NB4 (cell line): ENCODE measurements at regions not wholly inside any gene's neighbourhood (a gene's known extent, or its start where the extent isn't known, plus 50 kb on each side); places are given as distances from the start of the nearest gene placed in this dataset.

ENCODE experiments used
- CTCF ChIP-seq: IDR thresholded peaks from one replicate; pipeline ENCODE4 v1.5.1; 2012; ENCODE audit warnings: low read depth, low read length
- MAX ChIP-seq: IDR thresholded peaks from 2 replicates; pipeline ENCODE4 v1.6.1; 2011; ENCODE audit warnings: low read depth, low read length
- MYC ChIP-seq: IDR thresholded peaks from 2 replicates; pipeline ENCODE4 v1.6.1; 2011; ENCODE audit warnings: low read depth, low read length
- POLR2A ChIP-seq: IDR thresholded peaks from 2 replicates; pipeline ENCODE4 v1.6.1; 2011; ENCODE audit warnings: mild to moderate bottlenecking; ENCODE audit not compliant: insufficient read length; ENCODE audit errors: extremely low read depth

- TF ChIP-seq CTCF (no peak), POLR2A (no peak), MYC (no peak), MAX (no peak)
These were observed 370.8 kb upstream of the JARID2 start for GRCh38 chr6:14874975-14875480.
